PC-9 (cell line): ENCODE measurements at regions not wholly inside any gene's neighbourhood (a gene's known extent, or its start where the extent isn't known, plus 50 kb on each side); places are given as distances from the start of the nearest gene placed in this dataset.

Experiments
- BruUV-seq: library from RNA; stranded (reverse); fragments of 400-500 nt; replicated peaks from 2 replicates; lab custom pipeline; 2021; lab: Mats Ljungman, UMichigan
- CTCF ChIA-PET: fragments of 300-600 bp; sonication (Branson Sonifier 250); formaldehyde crosslinking; loops from one replicate; lab custom pipeline; 2022; ENCODE audit warnings: antibody characterized with exemption; lab: Charles Lee
- POLR2A ChIA-PET: fragments of 300-600 bp; sonication (Branson Sonifier 250); formaldehyde crosslinking; loops from one replicate; lab custom pipeline; 2022; ENCODE audit warnings: antibody characterized with exemption; ENCODE audit not compliant: unreplicated experiment; lab: Charles Lee
- DNase-seq, 2 experiments: peaks; one replicate each; pipeline versions ENCODE4 v3.0.0 to v3.0.0-alpha.2; 2015 to 2022; ENCODE audit warnings: mixed read lengths in 1 of 2
- H2AFZ ChIP-seq: fragments of 200-600 bp; sonication (generic); 2 replicates; pipeline ENCODE4 v1.8.1; 2017; ENCODE audit warnings: antibody characterized with exemption
- H3F3A ChIP-seq: fragments of 200-600 bp; sonication (generic); 2 replicates; pipeline ENCODE4 v1.8.1; 2017; ENCODE audit warnings: antibody characterized with exemption, mild to moderate bottlenecking, low read depth; ENCODE audit not compliant: insufficient read depth
- H3K27ac ChIP-seq: fragments of 200-600 bp; sonication (generic); 2 replicates; pipeline ENCODE4 v1.6.1; 2016; ENCODE audit warnings: mixed run types
- H3K27me3 ChIP-seq: fragments of 200-600 bp; sonication (generic); 2 replicates; pipeline ENCODE4 v1.6.1; 2016; ENCODE audit warnings: low read depth, mixed run types; ENCODE audit not compliant: insufficient read depth
- H3K36me3 ChIP-seq: fragments of 200-600 bp; sonication (generic); 2 replicates; pipeline ENCODE4 v1.6.1; 2016; ENCODE audit warnings: low read depth, mixed run types
- H3K4me1 ChIP-seq: fragments of 200-600 bp; sonication (generic); replicated peaks from 2 replicates; pipeline ENCODE4 v1.6.1; 2016; ENCODE audit warnings: mixed run types; ENCODE audit not compliant: insufficient read depth
- H3K4me2 ChIP-seq: fragments of 200-600 bp; sonication (generic); 2 replicates; pipeline ENCODE4 v1.6.1; 2017; ENCODE audit warnings: mixed run types
- H3K4me3 ChIP-seq: fragments of 200-600 bp; sonication (generic); 2 replicates; pipeline ENCODE4 v1.6.1; 2016; ENCODE audit warnings: mixed run types
- H3K79me2 ChIP-seq: fragments of 200-600 bp; sonication (generic); 2 replicates; pipeline ENCODE4 v1.6.1; 2017; ENCODE audit warnings: low read depth, mixed run types
- H3K9me2 ChIP-seq: fragments of 200-600 bp; sonication (generic); 2 replicates; pipeline ENCODE4 v1.8.1; 2017; ENCODE audit warnings: mild to moderate bottlenecking; ENCODE audit not compliant: insufficient read depth
- H3K9me3 ChIP-seq: fragments of 200-600 bp; sonication (generic); 2 replicates; pipeline ENCODE4 v1.8.1; 2016; ENCODE audit warnings: low read depth; ENCODE audit not compliant: insufficient read depth
- H4K20me1 ChIP-seq: fragments of 200-600 bp; sonication (generic); 2 replicates; pipeline ENCODE4 v1.8.1; 2017; ENCODE audit not compliant: insufficient read depth
- CTCF ChIP-seq: fragments of 200-600 bp; sonication (generic); conservative IDR thresholded peaks from 2 replicates; pipeline ENCODE4 v1.6.1; 2017; ENCODE audit warnings: mixed run types, antibody characterized with exemption, mild to moderate bottlenecking, moderate library complexity
- EZH2 ChIP-seq: fragments of 200-600 bp; sonication (generic); IDR thresholded peaks from 2 replicates; pipeline ENCODE4 v1.8.0; 2017; ENCODE audit warnings: antibody characterized with exemption, low read depth
- intact Hi-C: fragments of 100-400 bp; cut with micrococcal nuclease; formaldehyde crosslinking; loops from one replicate; pipeline ENCODE4 v1.10.0; 2022; ENCODE audit not compliant: unreplicated experiment

- H3K4me3 ChIP-seq, result no peak overlapping the region
- BruUV-seq, result no TSS peak
- H3K4me2 ChIP-seq, result no peak overlapping the region
- H3F3A ChIP-seq, result peaks cover 3% of the 10 kb centered on the region; the same call in 1 of the 2 replicates
- H3K27me3 ChIP-seq, result no peaks in the 10 kb centered on the region
- no peaks in the 10 kb centered on the region for H3K36me3 ChIP-seq
- H3K79me2 ChIP-seq, result no peaks in the 10 kb centered on the region
- no peaks in the 10 kb centered on the region for H3K9me3 ChIP-seq
- no peak overlapping the region for H3K27ac ChIP-seq
- H4K20me1 ChIP-seq, result no peaks in the 10 kb centered on the region
- DNase-seq, result no peak
- intact Hi-C loops, result no loop called here
- POLR2A ChIA-PET, result no interaction called here
- no peak for TF ChIP-seq CTCF
- no peak for TF ChIP-seq EZH2
- CTCF ChIA-PET, result no interaction called here
- H3K9me2 ChIP-seq, result no peaks in the 10 kb centered on the region
- no peak overlapping the region for H2AFZ ChIP-seq
- H3K4me1 ChIP-seq, result peaks cover 10% of the 10 kb centered on the region
These were observed 129.1 kb upstream of the FSTL4 start for GRCh38 chr5:133741396-133741795.

- POLR2A ChIA-PET, result no interaction called here
- no peak overlapping the region for H2AFZ ChIP-seq
- no peaks in the 10 kb centered on the region for H3K36me3 ChIP-seq
- H3F3A ChIP-seq, result peaks cover 21% of the 10 kb centered on the region; the same call in 1 of the 2 replicates
- H3K4me2 ChIP-seq, result no peak overlapping the region
- no peaks in the 10 kb centered on the region for H3K27me3 ChIP-seq
- TF ChIP-seq EZH2, result no peak
- TF ChIP-seq CTCF, result no peak
- CTCF ChIA-PET, result no interaction called here
- no peak for DNase-seq
- no peak overlapping the region for H3K27ac ChIP-seq
- no peak overlapping the region for H3K4me3 ChIP-seq
- intact Hi-C loops, result no loop called here
- peaks cover 31% of the 10 kb centered on the region for H3K4me1 ChIP-seq
- H3K9me3 ChIP-seq, result no peaks in the 10 kb centered on the region
- BruUV-seq, result no TSS peak
- no peaks in the 10 kb centered on the region for H3K9me2 ChIP-seq
- H4K20me1 ChIP-seq, result no peaks in the 10 kb centered on the region
- no peaks in the 10 kb centered on the region for H3K79me2 ChIP-seq
These were observed 126.9 kb upstream of the FSTL4 start for GRCh38 chr5:133739181-133739780.

- no peak overlapping the region for H3K4me2 ChIP-seq
- no TSS peak for BruUV-seq
- H3K27me3 ChIP-seq, result no peaks in the 10 kb centered on the region
- peaks cover 38% of the 10 kb centered on the region for H3K4me1 ChIP-seq
- no peak overlapping the region for H3K4me3 ChIP-seq
- no peaks in the 10 kb centered on the region for H4K20me1 ChIP-seq
- 0 out of 2 replicates have a peak, but pooled peaks cover 5% of the 10 kb centered on the region for H3K9me3 ChIP-seq
- DNase-seq, result no peak
- TF ChIP-seq CTCF (no peak), EZH2 (no peak)
- no peaks in the 10 kb centered on the region for H3K9me2 ChIP-seq
- intact Hi-C loops, result no loop called here
- no peaks in the 10 kb centered on the region for H3K79me2 ChIP-seq
- peaks cover 21% of the 10 kb centered on the region; the same call in 1 of the 2 replicates for H3F3A ChIP-seq
- H3K36me3 ChIP-seq, result no peaks in the 10 kb centered on the region
- ChIA-PET CTCF (no interaction called here), POLR2A (no interaction called here)
- H2AFZ ChIP-seq, result no peak overlapping the region
- no peak overlapping the region for H3K27ac ChIP-seq
These were observed 125.9 kb upstream of the FSTL4 start for GRCh38 chr5:133738271-133738670.
